HK-2 (cell line): ENCODE measurements at regions not wholly inside any gene's neighbourhood (a gene's known extent, or its start where the extent isn't known, plus 50 kb on each side); places are given as distances from the start of the nearest gene placed in this dataset.

Source experiments
- DNase-seq: peaks from one replicate; pipeline ENCODE4 v3.0.0-alpha.2; 2018; ENCODE audit not compliant: unreplicated experiment

DNA sequence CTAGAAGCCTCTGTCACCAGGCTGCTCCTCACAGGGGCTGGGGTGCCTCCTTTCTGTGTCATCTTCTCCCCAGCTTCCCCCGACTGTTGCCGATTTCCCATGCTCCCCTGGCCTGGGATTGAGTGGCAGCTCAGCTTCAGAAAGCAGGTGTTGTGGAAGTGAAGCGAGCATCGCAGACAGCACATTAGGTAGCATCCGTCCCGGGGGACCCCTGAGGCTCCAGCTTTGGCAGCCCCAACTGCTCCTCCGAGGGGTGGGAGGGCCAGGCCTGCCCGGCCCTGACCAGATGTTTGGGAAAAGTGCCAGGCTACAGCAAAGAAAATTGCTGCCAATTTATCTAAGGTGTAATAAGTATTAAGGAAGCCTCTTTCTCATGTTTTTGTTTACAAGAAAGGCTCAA is 1045.6 kb downstream of the BCL11B start:
- DNase-seq, result no peak

DNA sequence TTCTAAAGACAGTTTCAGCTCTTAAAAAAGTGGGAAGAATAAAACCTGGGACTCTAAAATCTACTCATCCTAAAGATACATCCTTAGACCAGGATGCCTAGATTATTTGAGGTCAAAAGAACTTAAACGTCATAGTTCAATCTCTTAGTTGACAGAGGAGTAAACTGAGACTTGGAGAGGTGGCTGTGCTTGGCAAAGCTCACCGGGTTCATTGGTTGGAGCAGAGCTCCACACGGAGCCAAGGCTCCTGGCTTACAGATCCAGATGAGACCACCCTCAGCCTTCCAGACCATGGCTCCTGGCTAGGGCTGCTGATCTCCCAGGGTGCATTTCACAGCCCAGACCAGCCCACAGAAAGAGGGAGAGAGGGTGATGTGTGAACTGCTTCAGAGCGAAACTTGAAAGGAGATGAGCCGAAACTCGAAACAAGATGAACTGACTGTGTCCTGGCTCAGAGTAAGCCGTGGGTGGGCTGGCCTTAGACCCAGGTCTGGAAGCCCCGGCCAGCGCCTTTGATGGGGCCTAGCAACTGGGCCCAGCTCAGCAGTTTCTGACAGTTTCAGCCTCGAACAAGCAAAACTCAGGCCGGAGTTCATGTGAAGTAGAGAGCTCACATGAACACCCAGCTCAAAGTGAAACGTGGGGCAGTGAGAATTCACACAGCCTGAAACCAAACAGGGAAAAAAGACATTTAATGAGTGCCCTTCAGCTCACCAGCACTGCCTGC is 1044.8 kb downstream of the BCL11B start:
- DNase-seq, result no peak

DNA sequence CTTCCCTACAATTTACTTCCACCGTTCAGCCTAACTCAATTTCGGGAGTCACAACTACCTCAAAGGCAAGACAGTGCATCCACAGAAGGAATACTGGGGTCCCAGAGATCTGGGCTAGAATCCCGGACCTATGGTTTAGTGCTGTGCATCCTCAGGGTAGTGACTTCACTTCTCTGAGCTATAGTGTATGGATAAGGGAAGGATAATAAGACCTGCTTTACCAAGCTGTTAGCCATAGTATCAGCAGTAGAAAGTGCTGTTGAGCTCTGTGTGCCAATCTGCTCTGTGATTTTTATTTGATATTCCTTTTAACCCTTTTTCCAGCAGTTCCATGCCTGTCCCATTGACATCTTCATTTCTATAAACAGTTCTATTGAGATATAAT is 1044.3 kb downstream of the BCL11B start:
- no peak for DNase-seq

DNA sequence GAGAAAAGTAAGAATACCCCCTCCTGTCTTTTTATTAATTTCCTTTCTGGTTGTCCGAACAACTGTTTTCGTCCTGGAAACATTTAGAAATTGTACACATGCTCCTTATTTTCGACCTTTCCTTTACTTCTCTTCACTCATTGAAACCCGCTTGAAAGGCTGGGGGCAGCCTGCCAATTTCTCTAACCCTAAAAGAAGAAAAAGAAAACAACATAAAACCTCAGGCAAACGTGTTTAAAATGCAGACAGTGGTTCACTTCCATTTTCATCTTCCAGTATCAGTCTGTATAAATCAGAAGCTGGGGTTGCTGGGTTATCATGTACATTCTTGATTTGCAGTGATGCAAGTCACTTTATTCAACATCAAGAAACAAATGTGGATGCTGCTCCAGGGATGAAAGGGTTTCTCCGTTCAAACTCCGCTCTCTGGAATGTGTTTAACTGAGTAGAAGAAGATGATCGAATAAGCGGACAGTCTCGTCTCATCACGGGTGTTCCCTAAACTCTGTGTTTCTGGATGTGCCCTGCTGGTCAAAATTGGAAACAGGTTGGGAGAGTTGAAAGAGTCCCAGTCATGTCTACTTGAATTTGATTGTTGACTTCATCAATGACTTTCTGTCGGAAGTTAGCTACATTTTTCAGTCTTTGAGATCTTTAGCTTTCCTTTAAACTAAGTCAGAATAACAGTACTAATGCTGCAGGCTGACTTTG is 1042.2 kb downstream of the BCL11B start:
- DNase-seq, result no peak

DNA sequence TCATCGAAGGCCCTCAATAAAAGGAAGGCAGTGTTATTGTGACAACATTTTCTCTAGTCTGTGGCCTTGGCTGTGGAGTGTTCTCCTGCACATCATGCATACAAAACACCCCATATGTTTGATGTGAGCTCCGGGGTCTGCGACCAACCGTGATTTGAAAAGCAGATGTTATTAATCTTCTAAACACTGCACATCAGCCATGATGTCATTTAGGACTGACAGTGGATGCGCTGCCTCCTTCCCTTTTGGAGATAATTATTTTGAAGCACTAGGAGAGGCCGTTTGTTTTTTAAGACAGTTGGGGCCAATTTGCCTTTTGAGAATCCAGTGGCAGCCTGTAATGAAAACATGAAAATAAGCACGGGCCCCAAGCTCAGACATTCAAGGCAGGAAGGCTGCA is 1041.6 kb downstream of the BCL11B start:
- no peak for DNase-seq

DNA sequence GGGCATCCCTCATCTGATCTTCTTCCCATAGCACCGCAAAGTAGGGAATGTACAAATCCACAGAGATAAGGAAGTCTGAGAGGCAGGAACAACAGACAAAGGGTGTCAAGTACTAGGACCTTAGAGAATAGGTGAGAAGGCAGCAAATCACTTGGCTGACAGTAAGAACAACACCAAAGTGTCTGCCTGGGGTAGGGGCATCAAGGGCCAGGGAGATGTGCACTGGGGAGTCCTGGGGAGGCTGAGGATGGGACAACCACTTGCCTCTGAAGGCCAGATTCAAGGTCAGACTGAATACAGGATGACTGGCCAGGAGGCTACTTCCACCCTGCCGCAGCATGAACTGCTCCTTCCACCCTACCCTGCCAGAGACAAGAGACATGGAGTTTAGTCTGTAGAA is 1040.8 kb downstream of the BCL11B start:
- no peak for DNase-seq

GRCh38 chr14:98233656-98234055 is 1038.3 kb downstream of the BCL11B start:
- no peak for DNase-seq

GRCh38 chr14:98234208-98234607 is 1037.8 kb downstream of the BCL11B start:
- DNase-seq, result no peak

DNA sequence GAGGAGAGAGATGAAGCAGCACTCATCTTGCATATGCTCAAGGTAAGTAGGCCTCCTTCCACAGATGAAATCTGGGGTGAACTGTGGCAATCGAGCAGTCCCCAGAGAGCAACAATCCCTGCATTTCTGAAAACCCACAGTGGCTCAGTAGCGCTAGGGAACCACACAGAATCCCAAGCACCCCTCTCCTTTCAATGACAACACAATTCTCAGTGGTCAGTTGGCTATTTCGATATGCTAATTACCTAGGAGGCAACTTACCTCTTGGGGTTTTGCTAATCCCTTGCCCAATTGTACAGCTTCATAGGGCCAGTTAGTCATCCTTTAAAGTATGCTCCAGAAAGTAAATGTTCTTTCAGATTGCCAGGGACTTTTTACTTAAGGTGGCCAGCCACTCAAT is 1035.7 kb downstream of the BCL11B start:
- no peak for DNase-seq

DNA sequence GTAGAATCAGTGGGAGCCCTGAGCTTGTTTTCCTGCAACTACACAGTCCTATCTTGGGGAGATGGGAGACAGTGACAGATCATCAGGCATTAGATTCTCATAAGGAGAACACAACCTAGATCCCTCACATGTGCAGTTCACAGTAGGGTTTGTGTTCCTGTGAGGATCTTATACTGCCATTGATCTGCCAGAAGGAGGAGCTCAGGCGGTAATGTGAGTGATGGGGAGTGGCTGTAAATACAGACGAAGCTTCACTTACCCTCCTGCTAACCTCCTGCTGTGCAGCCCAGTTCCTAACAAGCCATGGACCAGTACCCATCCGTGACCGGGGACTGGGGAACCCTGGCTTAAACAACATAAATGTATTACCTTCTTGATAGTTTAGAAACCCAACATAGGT is 1034.1 kb downstream of the BCL11B start:
- DNase-seq, result no peak

GRCh38 chr14:98240376-98240775 is 1031.6 kb downstream of the BCL11B start:
- DNase-seq, result no peak

- DNase-seq, result no peak
Observed at GRCh38 chr14:98242903-98243302, 1029.1 kb downstream of the BCL11B start.

DNA sequence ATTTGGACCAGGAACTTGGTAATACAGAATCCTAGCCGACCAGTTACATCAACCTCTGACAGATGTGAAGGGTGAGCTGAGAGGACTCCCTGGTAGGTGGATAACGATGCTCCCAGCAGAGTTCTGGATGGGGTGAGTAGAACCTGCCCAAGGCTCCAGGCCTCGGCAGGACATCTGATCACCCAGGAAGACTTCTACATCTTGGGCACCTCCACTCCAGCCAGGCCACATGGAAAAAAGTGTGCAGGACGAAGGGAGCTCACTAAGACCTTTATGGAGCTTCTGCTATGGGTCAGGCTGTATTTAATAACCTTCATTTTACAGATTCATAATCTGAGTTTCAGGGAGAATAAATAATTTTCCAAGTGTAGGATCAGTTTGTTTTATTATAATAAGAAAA is 1028.7 kb downstream of the BCL11B start:
- no peak for DNase-seq

- no peak for DNase-seq
Observed at GRCh38 chr14:98244162-98244948, 1027.6 kb downstream of the BCL11B start.

DNA sequence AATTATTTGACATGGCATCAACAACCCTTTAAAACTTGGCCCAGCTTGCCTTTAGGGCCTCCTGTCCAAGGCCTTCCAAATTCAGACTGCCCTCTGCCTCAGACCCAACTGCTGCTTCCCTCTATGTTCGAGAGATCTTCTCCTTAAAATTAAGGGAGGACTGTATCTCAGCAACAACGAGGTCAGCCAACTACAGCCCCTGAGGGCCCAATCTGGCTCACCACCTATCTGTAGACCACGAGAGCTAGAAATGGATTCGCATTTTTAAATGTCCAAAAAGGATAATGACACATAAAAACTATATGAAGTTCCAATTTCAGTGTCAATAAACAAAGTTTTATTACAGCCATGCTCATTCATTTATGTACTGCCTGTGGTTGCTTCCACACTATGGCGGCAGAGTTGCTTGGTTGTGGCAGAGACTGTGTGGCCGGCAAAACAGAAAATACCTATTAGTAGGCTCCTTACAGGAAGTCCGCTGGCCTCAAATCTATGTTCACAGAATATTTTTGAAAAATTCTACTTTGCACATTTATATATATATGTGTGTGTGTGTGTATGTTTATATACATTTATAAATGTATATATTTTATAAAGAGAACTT is 1026.9 kb downstream of the BCL11B start:
- DNase-seq, result no peak

DNA sequence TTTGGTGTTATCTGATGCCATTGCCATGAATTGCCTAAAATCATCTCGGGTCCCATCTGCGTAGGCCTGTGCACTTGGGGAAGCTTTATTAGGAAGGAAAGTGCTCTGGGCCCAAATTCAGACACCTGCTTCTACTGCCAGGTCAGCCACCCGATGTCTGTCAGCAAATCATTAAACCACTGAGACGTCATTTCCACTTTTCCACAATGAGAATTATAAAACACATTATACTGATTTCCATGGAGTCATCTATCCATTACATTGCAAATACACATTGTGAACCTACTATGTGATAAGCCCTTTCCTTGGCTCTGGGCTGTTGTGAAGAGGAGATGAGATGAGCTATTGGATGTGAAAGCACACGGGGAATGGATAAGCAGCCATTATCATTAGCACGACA is 1022.9 kb downstream of the BCL11B start:
- DNase-seq, result no peak

- DNase-seq, result no peak
Observed at GRCh38 chr14:98249476-98249875, 1022.5 kb downstream of the BCL11B start.

DNA sequence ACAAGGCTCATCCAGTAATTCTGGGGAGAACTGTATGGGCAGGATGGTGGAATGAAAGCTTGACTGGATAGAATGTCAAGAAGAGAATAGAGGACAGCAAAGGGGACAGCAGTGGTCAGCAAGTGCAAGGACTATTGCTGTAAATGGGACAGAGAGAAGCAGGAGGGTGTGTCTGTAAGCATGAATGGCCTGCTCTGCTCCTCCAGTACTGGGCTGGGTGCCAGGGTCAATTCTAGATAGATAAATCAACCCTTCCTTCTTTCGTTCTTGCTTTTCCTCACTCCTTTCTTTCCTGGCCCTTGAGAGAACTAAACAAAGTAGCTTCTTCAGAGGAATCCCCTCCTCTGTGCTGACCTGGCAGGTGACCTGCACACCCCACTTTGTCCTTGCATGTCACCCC is 1019.2 kb downstream of the BCL11B start:
- DNase-seq, result no peak

DNA sequence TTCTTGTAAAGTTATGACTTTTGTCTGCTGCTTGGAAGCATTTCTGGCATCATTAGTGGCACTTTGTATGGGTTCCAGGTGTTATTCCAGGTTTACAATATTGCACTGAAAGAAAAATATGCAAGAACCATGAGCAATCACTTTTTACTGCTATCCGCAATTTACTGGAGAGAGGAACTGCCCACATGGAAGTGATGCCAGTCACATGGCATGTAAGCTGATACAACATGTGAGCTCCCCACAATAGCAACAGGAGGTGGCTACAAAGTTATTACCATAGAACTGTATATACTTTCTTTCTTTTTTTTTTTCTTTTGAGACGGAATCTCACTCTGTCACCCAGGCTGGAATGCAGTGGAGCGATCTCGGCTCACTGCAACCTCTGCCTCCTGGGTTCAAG is 1012.1 kb downstream of the BCL11B start:
- DNase-seq, result no peak

GRCh38 chr14:98262566-98262965 is 1009.4 kb downstream of the BCL11B start:
- DNase-seq, result no peak

DNA sequence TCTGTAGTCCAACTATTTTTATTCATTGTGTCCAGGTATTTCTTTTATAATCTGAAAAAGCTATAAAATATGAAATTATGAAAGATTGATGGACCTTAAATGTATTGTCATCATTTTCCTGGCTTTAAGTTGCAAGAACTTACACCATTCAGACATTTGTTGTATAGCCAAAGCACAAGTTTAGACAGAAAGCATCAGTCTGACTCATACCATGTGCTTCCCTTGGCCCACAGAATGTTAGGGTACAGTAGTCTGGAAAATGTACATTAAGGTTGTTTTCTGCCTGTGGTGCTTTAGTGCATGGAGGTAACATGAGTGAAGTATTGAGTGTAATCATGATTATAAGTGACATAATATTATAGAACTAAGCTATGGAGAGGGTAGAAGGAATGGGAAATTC is 1002.5 kb downstream of the BCL11B start:
- no peak for DNase-seq

DNA sequence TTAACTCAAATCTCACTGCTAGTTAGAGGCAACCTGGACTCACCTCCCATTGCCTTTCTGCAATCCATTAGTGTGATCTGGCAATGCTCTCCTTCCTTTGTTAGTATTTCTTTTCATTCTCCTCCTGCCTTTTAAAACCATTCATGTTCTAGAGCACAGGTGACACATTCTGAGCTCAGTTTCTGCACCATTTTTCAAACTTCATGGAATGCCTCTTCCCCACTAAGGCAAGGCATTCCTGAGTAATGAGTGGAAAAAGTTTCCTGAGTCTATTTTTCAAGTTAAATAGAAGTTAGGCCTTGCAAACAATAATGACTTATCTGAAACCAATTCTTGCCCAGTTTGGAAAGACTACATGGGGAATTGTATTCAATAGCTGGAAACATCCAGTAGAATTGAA is 1001.8 kb downstream of the BCL11B start:
- no peak for DNase-seq
